Endothelial cell of umbilical vein (primary cell): ENCODE measurements at regions not wholly inside any gene's neighbourhood (a gene's known extent, or its start where the extent isn't known, plus 50 kb on each side); places are given as distances from the start of the nearest gene placed in this dataset.

Experiments
- BruUV-seq: library from RNA; stranded (reverse); fragments of 400-500 nt; replicated peaks from 2 replicates; lab custom pipeline; 2021; lab: Mats Ljungman, UMichigan
- CTCF ChIA-PET: fragments of 300-600, 350-600 bp; sonication (Branson Sonifier 250); formaldehyde crosslinking; loops from one replicate; lab custom pipeline; 2021; ENCODE audit warnings: antibody characterized with exemption, inconsistent platforms; lab: Charles Lee
- POLR2A ChIA-PET: fragments of 300-600, 350-600 bp; sonication (Branson Sonifier 250); formaldehyde crosslinking; loops from one replicate; lab custom pipeline; 2021; ENCODE audit warnings: antibody characterized with exemption, inconsistent platforms; lab: Charles Lee
- DNase-seq: peaks from one replicate; pipeline ENCODE4 v3.0.0-alpha.2; 2011; ENCODE audit warnings: low read depth, low spot score
- FAIRE-seq: peaks from 2 replicates; lab custom pipeline; 2011; peaks lifted over from hg19 to GRCh38; lab: Jason Lieb, UNC
- H2AFZ ChIP-seq: 2 replicates; pipeline ENCODE4 v1.6.0; 2012; ENCODE audit warnings: low read depth, low read length, control low read depth, inconsistent platforms
- H3K27ac ChIP-seq: 2 replicates; pipeline ENCODE4 v1.5.1; 2011; ENCODE audit warnings: low read depth, mild to moderate bottlenecking, control low read depth, low read length, moderate library complexity; ENCODE audit not compliant: insufficient read depth
- H3K27me3 ChIP-seq, 2 experiments: 2 replicates each; pipeline versions ENCODE4 v1.6.0 to v1.6.1; 2011; ENCODE audit warnings: low read length in 2 of 2, mixed read lengths in 1 of 2; ENCODE audit not compliant: control insufficient read depth in 2 of 2, insufficient read depth in 2 of 2
- H3K36me3 ChIP-seq, 2 experiments: 2 replicates in 1 of 2; 3 replicates in 1 of 2; pipeline ENCODE4 v1.5.1; 2011; ENCODE audit warnings: low read length in 2 of 2, mild to moderate bottlenecking in 1 of 2, moderate library complexity in 1 of 2; ENCODE audit not compliant: control insufficient read depth in 2 of 2, insufficient read depth in 2 of 2; ENCODE audit errors: extremely low read depth in 1 of 2
- H3K4me1 ChIP-seq: 3 replicates; pipeline ENCODE4 v1.5.1; 2011; ENCODE audit warnings: mild to moderate bottlenecking, low read length; ENCODE audit not compliant: control insufficient read depth, insufficient read depth; ENCODE audit errors: extremely low read depth
- H3K4me2 ChIP-seq: 2 replicates; pipeline ENCODE4 v1.6.1; 2011; ENCODE audit warnings: low read length, control low read depth, mixed read lengths; ENCODE audit not compliant: insufficient read depth
- H3K4me3 ChIP-seq, 3 experiments: fragments of 200-600 bp in 1 of 3; sonication (generic), shearing (Covaris generic) in 1 of 3; replicated peaks in 1 of 3; 2 replicates each; pipeline ENCODE4 v1.5.1; 2011 to 2016; ENCODE audit warnings: control low read depth in 3 of 3, low read length in 3 of 3, mild to moderate bottlenecking in 2 of 3, inconsistent platforms in 1 of 3, low read depth in 1 of 3, moderate library complexity in 1 of 3; ENCODE audit not compliant: insufficient read depth in 1 of 3
- H3K79me2 ChIP-seq: 2 replicates; pipeline ENCODE4 v1.6.0; 2012; ENCODE audit warnings: low read length, inconsistent platforms; ENCODE audit not compliant: control insufficient read depth, insufficient read depth
- H3K9ac ChIP-seq: replicated peaks from 2 replicates; pipeline ENCODE3; 2011; ENCODE audit warnings: low read length, control low read depth; ENCODE audit not compliant: insufficient read depth; ENCODE audit errors: extremely low read depth
- H3K9me1 ChIP-seq: replicated peaks from 3 replicates; pipeline ENCODE4 v1.6.0; 2011; ENCODE audit warnings: mild to moderate bottlenecking, low read length; ENCODE audit not compliant: control insufficient read depth, insufficient read depth; ENCODE audit errors: extremely low read depth
- H3K9me3 ChIP-seq: replicated peaks from 2 replicates; pipeline ENCODE4 v1.5.1; 2012; ENCODE audit warnings: low read length, inconsistent platforms; ENCODE audit not compliant: control insufficient read depth, insufficient read depth
- H4K20me1 ChIP-seq: replicated peaks from 2 replicates; pipeline ENCODE3; 2011; ENCODE audit warnings: mild to moderate bottlenecking, low read length; ENCODE audit not compliant: control insufficient read depth, insufficient read depth; ENCODE audit errors: extremely low read depth
- CTCF ChIP-seq, 2 donors: IDR thresholded peaks; 1 replicate in 1 of 2; 2 replicates in 1 of 2; pipeline ENCODE4 v1.5.1; 2011; ENCODE audit warnings: low read length in 2 of 2, mild to moderate bottlenecking in 2 of 2, moderate library complexity in 2 of 2, control low read depth in 1 of 2, inconsistent platforms in 1 of 2, low read depth in 1 of 2; ENCODE audit not compliant: insufficient read depth in 1 of 2; ENCODE audit errors: extremely low read depth in 1 of 2
- EZH2 ChIP-seq: IDR thresholded peaks from 2 replicates; pipeline ENCODE4 v1.6.1; 2012; ENCODE audit warnings: borderline replicate concordance, low read depth, mild to moderate bottlenecking, moderate library complexity, low read length, inconsistent platforms; ENCODE audit not compliant: severe bottlenecking
- FOS ChIP-seq: IDR thresholded peaks from 2 replicates; pipeline ENCODE4 v1.6.1; 2011; ENCODE audit warnings: mild to moderate bottlenecking, low read length, moderate library complexity, borderline replicate concordance; ENCODE audit not compliant: insufficient read depth
- GATA2 ChIP-seq: IDR thresholded peaks from 2 replicates; pipeline ENCODE4 v1.7.0; 2011; ENCODE audit warnings: low read depth, mild to moderate bottlenecking, moderate library complexity, mixed read lengths, low read length; ENCODE audit not compliant: insufficient read length, insufficient read depth
- JUN ChIP-seq: IDR thresholded peaks from 2 replicates; pipeline ENCODE4 v1.6.1; 2011; ENCODE audit warnings: borderline replicate concordance, low read depth; ENCODE audit not compliant: insufficient read length, insufficient read depth
- MYC ChIP-seq: IDR thresholded peaks from one replicate; pipeline ENCODE4 v1.6.1; 2011; ENCODE audit warnings: mild to moderate bottlenecking, low read depth, low read length
- POLR2A ChIP-seq: IDR thresholded peaks from 2 replicates; pipeline ENCODE4 v1.6.1; 2012; ENCODE audit warnings: low read depth, mild to moderate bottlenecking, control low read depth, low read length
- POLR2AphosphoS5 ChIP-seq: IDR thresholded peaks from 2 replicates; pipeline ENCODE4 v1.6.1; 2012; ENCODE audit warnings: low read depth, mild to moderate bottlenecking, control low read depth, low read length, moderate library complexity; ENCODE audit not compliant: insufficient read depth
- dilution Hi-C: fragments of 300-500 bp; cut with MboI; formaldehyde crosslinking; loops from one replicate; pipeline ENCODE4 v1.15.0; 2019; ENCODE audit warnings: low sequenced_read_pairs; ENCODE audit not compliant: extremely low pct_ligation_motif_present
- intact Hi-C: fragments of 100-400 bp; cut with micrococcal nuclease; formaldehyde crosslinking; loops from one replicate; pipeline ENCODE4 v1.10.0; 2022
- TF ChIP-seq, protein P1 (sequence below): IDR thresholded peaks from 2 replicates; pipeline ENCODE4 v1.6.1; 2011; ENCODE audit not compliant: insufficient read depth, insufficient read length

DNA sequence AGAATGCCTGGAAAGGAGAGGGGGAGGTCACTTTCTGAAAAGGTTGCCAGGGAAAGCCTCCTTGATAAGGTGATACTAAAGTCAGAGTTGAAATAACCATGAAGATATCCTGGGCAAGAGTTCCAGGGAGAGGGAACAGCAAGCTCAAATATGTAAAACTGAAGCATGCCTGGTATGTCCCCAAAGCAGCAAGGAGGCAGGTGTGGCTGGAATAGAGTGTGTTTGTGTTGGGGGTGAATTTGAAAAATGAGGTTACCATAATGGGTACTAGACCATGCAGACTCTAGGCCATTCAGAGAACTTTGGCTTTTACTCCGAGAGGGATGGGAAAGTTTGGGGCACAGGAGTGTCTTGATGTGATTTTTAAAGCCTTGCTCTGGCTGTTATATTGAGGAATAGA is 66.7 kb upstream of the PTCSC3 start:
- ChIA-PET POLR2A (no interaction called here), CTCF (interaction anchor here (4.1 kb wide), 1 partner anchor 131 kb away, joined by 46 read pairs; no protein-coding TSS in a partner anchor)
- TF ChIP-seq GATA2 (no peak), CTCF (IDR thresholded peaks at IDR 0.05; ENCODE audit: extremely low read depth in 1 of 2, insufficient read depth in 1 of 2, low read depth in 1 of 2, low read length in 2 of 2) (no peak), EZH2 (no peak), POLR2A (no peak), POLR2AphosphoS5 (no peak), FOS (no peak), MYC (no peak), JUN (no peak)
- TF ChIP-seq, protein P1, sequence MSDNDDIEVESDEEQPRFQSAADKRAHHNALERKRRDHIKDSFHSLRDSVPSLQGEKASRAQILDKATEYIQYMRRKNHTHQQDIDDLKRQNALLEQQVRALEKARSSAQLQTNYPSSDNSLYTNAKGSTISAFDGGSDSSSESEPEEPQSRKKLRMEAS, result no peak
- intact Hi-C loops, result no loop called here
- DNase-seq (no peak), FAIRE-seq (no peak)
- no peak overlapping the region for H3K9ac ChIP-seq
- no peaks in the 10 kb centered on the region for H3K36me3 ChIP-seq
- H3K4me1 ChIP-seq, result no peaks in the 10 kb centered on the region
- H3K79me2 ChIP-seq, result no peaks in the 10 kb centered on the region
- no peaks in the 10 kb centered on the region for H3K9me3 ChIP-seq
- H3K27ac ChIP-seq, result no peak overlapping the region
- H2AFZ ChIP-seq, result no peak overlapping the region
- H3K27me3 ChIP-seq, result no peaks in the 10 kb centered on the region
- no peak overlapping the region for H3K4me2 ChIP-seq
- BruUV-seq, result no TSS peak
- no peak overlapping the region for H3K4me3 ChIP-seq
- dilution Hi-C loops, result no loop called here
- H4K20me1 ChIP-seq, result no peaks in the 10 kb centered on the region
- no peaks in the 10 kb centered on the region for H3K9me1 ChIP-seq
